OCI-LY3 (cell line): ENCODE measurements at regions not wholly inside any gene's neighbourhood (a gene's known extent, or its start where the extent isn't known, plus 50 kb on each side); places are given as distances from the start of the nearest gene placed in this dataset.

Experiments
- H2AFZ ChIP-seq: fragments of 200-600, 300-600 bp; shearing (Covaris generic); 2 replicates; pipeline ENCODE4 v1.6.0; 2014; ENCODE audit warnings: antibody characterized with exemption, low read depth, low read length
- H3K27ac ChIP-seq: fragments of 200-600, 300-600 bp; sonication (generic); 2 replicates; pipeline ENCODE4 v1.5.1; 2014; ENCODE audit warnings: mild to moderate bottlenecking, low read length, moderate library complexity, mixed read lengths
- H3K27me3 ChIP-seq: fragments of 200-600, 300-600 bp; sonication (generic); 2 replicates; pipeline ENCODE4 v1.6.1; 2014; ENCODE audit warnings: low read depth, low read length, mixed read lengths
- H3K36me3 ChIP-seq: fragments of 200-600, 300-600 bp; sonication (generic); replicated peaks from 2 replicates; pipeline ENCODE3; 2014; ENCODE audit warnings: low read depth, low read length, mixed read lengths
- H3K4me1 ChIP-seq: fragments of 300-600, 200-600 bp; sonication (generic); 2 replicates; pipeline ENCODE4 v1.6.1; 2014; ENCODE audit warnings: low read length, mixed read lengths
- H3K4me2 ChIP-seq: fragments of 200-600, 300-600 bp; sonication (generic); 2 replicates; pipeline ENCODE4 v1.6.1; 2014; ENCODE audit warnings: low read length, mixed read lengths
- H3K4me3 ChIP-seq: fragments of 300-600, 200-600 bp; sonication (generic); 2 replicates; pipeline ENCODE4 v1.5.1; 2014; ENCODE audit warnings: antibody characterized with exemption, mild to moderate bottlenecking, low read length, moderate library complexity
- H3K79me2 ChIP-seq: fragments of 300-600, 200-600 bp; shearing (Covaris generic); 2 replicates; pipeline ENCODE4 v1.6.1; 2014; ENCODE audit warnings: mild to moderate bottlenecking, low read length, mixed read lengths
- H3K9ac ChIP-seq: fragments of 300-600, 200-600 bp; shearing (Covaris generic); 2 replicates; pipeline ENCODE4 v1.6.0; 2014; ENCODE audit warnings: mild to moderate bottlenecking, low read length, moderate library complexity
- H3K9me3 ChIP-seq: fragments of 200-600, 300-600 bp; shearing (Covaris generic); 2 replicates; pipeline ENCODE4 v1.6.1; 2014; ENCODE audit warnings: low read length, mixed read lengths; ENCODE audit not compliant: insufficient read depth
- H4K20me1 ChIP-seq: fragments of 200-600, 300-600 bp; sonication (generic); 2 replicates; pipeline ENCODE4 v1.6.1; 2016; ENCODE audit warnings: low read length, mixed read lengths; ENCODE audit not compliant: insufficient read depth
- CTCF ChIP-seq: fragments of 200-600, 300-600 bp; sonication (generic); IDR thresholded peaks from 2 replicates; pipeline ENCODE4 v1.5.1; 2014; ENCODE audit warnings: antibody characterized with exemption, low read length, low read depth
- EZH2phosphoT487 ChIP-seq: fragments of 200-600 bp; shearing (Covaris generic); IDR thresholded peaks from 2 replicates; pipeline ENCODE4 v1.6.1; 2018; ENCODE audit warnings: antibody characterized with exemption, mixed run types, low read depth

- H2AFZ ChIP-seq, result no peak overlapping the region
- H4K20me1 ChIP-seq, result no peaks in the 10 kb centered on the region
- peaks cover 9% of the 10 kb centered on the region for H3K36me3 ChIP-seq
- H3K4me2 ChIP-seq, result peak overlapping the region; percentile 40
- no peaks in the 10 kb centered on the region for H3K27me3 ChIP-seq
- peaks cover 8% of the 10 kb centered on the region; the same call in 1 of the 2 replicates for H3K9me3 ChIP-seq
- H3K4me3 ChIP-seq, result no peak overlapping the region
- H3K79me2 ChIP-seq, result no peaks in the 10 kb centered on the region
- TF ChIP-seq CTCF (peak; percentile 90), EZH2phosphoT487 (no peak)
- H3K9ac ChIP-seq, result no peak overlapping the region
- peak overlapping the region; percentile 70 for H3K27ac ChIP-seq
- H3K4me1 ChIP-seq, result peaks cover 44% of the 10 kb centered on the region
These were observed 414.2 kb upstream of the CHST9 start for GRCh38 chr18:27599202-27599829.

GRCh38 chr18:27595113-27595838, 410.2 kb upstream of the CHST9 start:
- Histone ChIP-seq H3K27ac (no peak overlapping the region), H3K4me3 (no peak overlapping the region), H3K27me3 (no peaks in the 10 kb centered on the region), H4K20me1 (no peaks in the 10 kb centered on the region), H3K9me3 (no peaks in the 10 kb centered on the region), H2AFZ (no peak overlapping the region), H3K36me3 (no peaks in the 10 kb centered on the region), H3K9ac (no peak overlapping the region), H3K4me1 (peaks cover 10% of the 10 kb centered on the region), H3K79me2 (no peaks in the 10 kb centered on the region), H3K4me2 (no peak overlapping the region)
- TF ChIP-seq EZH2phosphoT487 (no peak), CTCF (no peak)

GRCh38 chr18:27585602-27586173, 400.6 kb upstream of the CHST9 start:
- H3K4me2 ChIP-seq, result no peak overlapping the region
- TF ChIP-seq CTCF (no peak), EZH2phosphoT487 (no peak)

GRCh38 chr18:27583466-27583865, 398.4 kb upstream of the CHST9 start:
- Histone ChIP-seq H3K9ac (no peak overlapping the region), H3K4me2 (no peak overlapping the region), H3K4me1 (peaks cover 10% of the 10 kb centered on the region), H2AFZ (no peak overlapping the region), H3K4me3 (no peak overlapping the region), H4K20me1 (no peaks in the 10 kb centered on the region), H3K9me3 (peaks cover 19% of the 10 kb centered on the region), H3K36me3 (peaks cover 3% of the 10 kb centered on the region), H3K79me2 (no peaks in the 10 kb centered on the region), H3K27me3 (no peaks in the 10 kb centered on the region), H3K27ac (no peak overlapping the region)
- no peak for TF ChIP-seq EZH2phosphoT487
- no peak for TF ChIP-seq CTCF

More at GRCh38 chr18:27585602-27586173, 400.6 kb upstream of the CHST9 start:
- Histone ChIP-seq H3K9me3 (peaks cover 16% of the 10 kb centered on the region), H2AFZ (no peak overlapping the region), H3K27ac (no peak overlapping the region), H3K4me3 (no peak overlapping the region), H3K27me3 (no peaks in the 10 kb centered on the region), H3K36me3 (peaks cover 3% of the 10 kb centered on the region), H4K20me1 (no peaks in the 10 kb centered on the region), H3K9ac (no peak overlapping the region), H3K4me1 (no peaks in the 10 kb centered on the region), H3K79me2 (no peaks in the 10 kb centered on the region)
